HEK293 (cell line): ENCODE measurements at regions not wholly inside any gene's neighbourhood (a gene's known extent, or its start where the extent isn't known, plus 50 kb on each side); places are given as distances from the start of the nearest gene placed in this dataset.
"Not testable (repeated sequence)": the region's sequence is repeated elsewhere in the genome, so short reads cannot be mapped to it uniquely, and the experiment has no call there.

Experiments used
- CTCF ChIA-PET: fragments of 350-600 bp; formaldehyde crosslinking; extraction: SDS; loops from one replicate; lab custom pipeline; 2021; ENCODE audit warnings: antibody characterized with exemption; lab: Yijun Ruan, JAX
- POLR2A ChIA-PET: fragments of 300-600 bp; formaldehyde crosslinking; extraction: SDS; loops from one replicate; lab custom pipeline; 2020; ENCODE audit warnings: antibody characterized with exemption, inconsistent platforms; lab: Yijun Ruan, JAX
- H3K27ac ChIP-seq: fragments of 200-500 bp; sonication (Bioruptor generic); 2 replicates; pipeline ENCODE4 v1.5.1; 2014; ENCODE audit warnings: low read depth, low read length, control low read depth, inconsistent platforms; ENCODE audit errors: extremely low read depth
- H3K36me3 ChIP-seq, 2 experiments: fragments of 200-500 bp in 1 of 2; sonication (Bioruptor generic) in 1 of 2; 1 replicate in 1 of 2; 2 replicates in 1 of 2; pipeline ENCODE4 v1.5.1; 2014 to 2017; ENCODE audit warnings: inconsistent platforms in 2 of 2, low read length in 2 of 2; ENCODE audit not compliant: control insufficient read depth in 2 of 2, insufficient read depth in 1 of 2
- H3K4me1 ChIP-seq: fragments of 200-500 bp; sonication (Bioruptor generic); 2 replicates; pipeline ENCODE4 v1.5.1; 2014; ENCODE audit warnings: mild to moderate bottlenecking, low read length, inconsistent platforms; ENCODE audit not compliant: control insufficient read depth, insufficient read depth
- H3K4me3 ChIP-seq: 2 replicates; pipeline ENCODE4 v1.5.1; 2011; ENCODE audit warnings: low read depth, mild to moderate bottlenecking, control low read depth, low read length, moderate library complexity
- H3K9me3 ChIP-seq: fragments of 200-500 bp; sonication (Bioruptor generic); 2 replicates; pipeline ENCODE4 v1.5.1; 2014; ENCODE audit warnings: low read depth, low read length, inconsistent platforms; ENCODE audit not compliant: control insufficient read depth, insufficient read depth
- MYNN ChIP-seq: fragments of 450-650 bp; formaldehyde crosslinking; IDR thresholded peaks from 2 replicates; pipeline ENCODE4 v1.5.1; 2016; ENCODE audit warnings: missing biosample characterization, missing genetic modification characterization, borderline replicate concordance
- ZEB2 ChIP-seq: fragments of 450-650 bp; formaldehyde crosslinking; IDR thresholded peaks from 2 replicates; pipeline ENCODE4 v1.5.1; 2016; ENCODE audit warnings: missing biosample characterization, missing genetic modification characterization
- ZNF114 ChIP-seq: fragments of 450-650 bp; formaldehyde crosslinking; IDR thresholded peaks from 2 replicates; pipeline ENCODE4 v1.5.0; 2017; ENCODE audit warnings: missing biosample characterization, missing genetic modification characterization
- ZNF223 ChIP-seq: fragments of 450-650 bp; formaldehyde crosslinking; IDR thresholded peaks from 2 replicates; pipeline ENCODE4 v1.5.1; 2016; ENCODE audit warnings: missing biosample characterization, missing genetic modification characterization
- ZNF292 ChIP-seq: fragments of 450-650 bp; formaldehyde crosslinking; IDR thresholded peaks from 2 replicates; pipeline ENCODE4 v1.5.1; 2016; ENCODE audit warnings: low read depth, missing biosample characterization, missing genetic modification characterization, borderline replicate concordance
- ZNF391 ChIP-seq: fragments of 450-650 bp; formaldehyde crosslinking; IDR thresholded peaks from 2 replicates; pipeline ENCODE4 v1.5.1; 2016; ENCODE audit warnings: low read depth, missing biosample characterization, missing genetic modification characterization, borderline replicate concordance
- TF ChIP-seq, protein P1 (sequence below): fragments of 450-650 bp; formaldehyde crosslinking; IDR thresholded peaks from 2 replicates; pipeline ENCODE4 v1.5.1; 2016; ENCODE audit warnings: missing biosample characterization, missing genetic modification characterization, borderline replicate concordance
- TF ChIP-seq, protein P2 (sequence below): fragments of 450-650 bp; formaldehyde crosslinking; IDR thresholded peaks from 2 replicates; pipeline ENCODE4 v1.5.0; 2017; ENCODE audit warnings: missing biosample characterization, missing genetic modification characterization, borderline replicate concordance
- TF ChIP-seq, protein P3 (sequence below): fragments of 450-650 bp; formaldehyde crosslinking; IDR thresholded peaks from 2 replicates; pipeline ENCODE4 v1.5.1; 2017; ENCODE audit warnings: missing biosample characterization, missing genetic modification characterization
- TF ChIP-seq, protein P4 (sequence below): fragments of 450-650 bp; formaldehyde crosslinking; IDR thresholded peaks from 2 replicates; pipeline ENCODE4 v1.5.1; 2016; ENCODE audit warnings: missing biosample characterization, missing genetic modification characterization

DNA sequence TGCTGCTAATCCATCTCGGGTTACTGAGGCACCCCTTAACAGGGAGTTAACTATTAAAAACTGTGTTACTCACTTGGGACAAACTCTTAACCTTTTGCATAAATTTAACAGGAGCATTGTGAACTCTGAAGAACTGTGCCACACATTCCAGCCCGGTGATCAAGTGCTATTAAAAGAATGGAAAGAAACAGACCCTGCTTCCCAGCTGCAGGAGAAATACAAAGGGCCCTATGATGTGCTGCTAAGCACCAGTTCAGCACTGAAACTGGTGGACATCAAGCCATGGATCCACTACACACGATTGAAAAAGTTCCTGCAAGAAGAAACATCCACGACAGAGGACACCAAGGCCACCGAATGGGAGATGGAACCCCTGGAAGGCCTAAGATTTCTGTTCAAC, 114.7 kb upstream of the PLCL2 start (continued):
- TF ChIP-seq, protein P1, sequence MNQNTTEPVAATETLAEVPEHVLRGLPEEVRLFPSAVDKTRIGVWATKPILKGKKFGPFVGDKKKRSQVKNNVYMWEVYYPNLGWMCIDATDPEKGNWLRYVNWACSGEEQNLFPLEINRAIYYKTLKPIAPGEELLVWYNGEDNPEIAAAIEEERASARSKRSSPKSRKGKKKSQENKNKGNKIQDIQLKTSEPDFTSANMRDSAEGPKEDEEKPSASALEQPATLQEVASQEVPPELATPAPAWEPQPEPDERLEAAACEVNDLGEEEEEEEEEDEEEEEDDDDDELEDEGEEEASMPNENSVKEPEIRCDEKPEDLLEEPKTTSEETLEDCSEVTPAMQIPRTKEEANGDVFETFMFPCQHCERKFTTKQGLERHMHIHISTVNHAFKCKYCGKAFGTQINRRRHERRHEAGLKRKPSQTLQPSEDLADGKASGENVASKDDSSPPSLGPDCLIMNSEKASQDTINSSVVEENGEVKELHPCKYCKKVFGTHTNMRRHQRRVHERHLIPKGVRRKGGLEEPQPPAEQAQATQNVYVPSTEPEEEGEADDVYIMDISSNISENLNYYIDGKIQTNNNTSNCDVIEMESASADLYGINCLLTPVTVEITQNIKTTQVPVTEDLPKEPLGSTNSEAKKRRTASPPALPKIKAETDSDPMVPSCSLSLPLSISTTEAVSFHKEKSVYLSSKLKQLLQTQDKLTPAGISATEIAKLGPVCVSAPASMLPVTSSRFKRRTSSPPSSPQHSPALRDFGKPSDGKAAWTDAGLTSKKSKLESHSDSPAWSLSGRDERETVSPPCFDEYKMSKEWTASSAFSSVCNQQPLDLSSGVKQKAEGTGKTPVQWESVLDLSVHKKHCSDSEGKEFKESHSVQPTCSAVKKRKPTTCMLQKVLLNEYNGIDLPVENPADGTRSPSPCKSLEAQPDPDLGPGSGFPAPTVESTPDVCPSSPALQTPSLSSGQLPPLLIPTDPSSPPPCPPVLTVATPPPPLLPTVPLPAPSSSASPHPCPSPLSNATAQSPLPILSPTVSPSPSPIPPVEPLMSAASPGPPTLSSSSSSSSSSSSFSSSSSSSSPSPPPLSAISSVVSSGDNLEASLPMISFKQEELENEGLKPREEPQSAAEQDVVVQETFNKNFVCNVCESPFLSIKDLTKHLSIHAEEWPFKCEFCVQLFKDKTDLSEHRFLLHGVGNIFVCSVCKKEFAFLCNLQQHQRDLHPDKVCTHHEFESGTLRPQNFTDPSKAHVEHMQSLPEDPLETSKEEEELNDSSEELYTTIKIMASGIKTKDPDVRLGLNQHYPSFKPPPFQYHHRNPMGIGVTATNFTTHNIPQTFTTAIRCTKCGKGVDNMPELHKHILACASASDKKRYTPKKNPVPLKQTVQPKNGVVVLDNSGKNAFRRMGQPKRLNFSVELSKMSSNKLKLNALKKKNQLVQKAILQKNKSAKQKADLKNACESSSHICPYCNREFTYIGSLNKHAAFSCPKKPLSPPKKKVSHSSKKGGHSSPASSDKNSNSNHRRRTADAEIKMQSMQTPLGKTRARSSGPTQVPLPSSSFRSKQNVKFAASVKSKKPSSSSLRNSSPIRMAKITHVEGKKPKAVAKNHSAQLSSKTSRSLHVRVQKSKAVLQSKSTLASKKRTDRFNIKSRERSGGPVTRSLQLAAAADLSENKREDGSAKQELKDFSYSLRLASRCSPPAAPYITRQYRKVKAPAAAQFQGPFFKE (tag by site-specific recombination): no peak

DNA sequence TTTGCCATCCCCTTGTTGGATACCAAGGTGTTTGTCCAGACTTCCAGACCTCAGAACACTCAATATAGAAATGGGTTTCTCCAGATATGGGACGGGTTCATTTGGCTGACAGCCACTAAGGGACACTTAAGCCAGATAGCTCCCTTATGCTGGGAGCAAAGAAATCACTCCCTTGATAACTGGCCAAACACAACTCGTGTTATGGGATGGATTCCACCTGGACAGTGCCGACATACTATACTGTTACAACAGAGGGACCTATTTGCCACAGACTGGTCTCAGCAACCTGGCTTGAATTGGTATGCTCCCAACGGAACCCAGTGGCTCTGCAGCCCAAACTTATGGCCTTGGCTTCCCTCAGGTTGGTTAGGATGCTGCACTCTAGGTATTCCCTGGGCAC, 114.0 kb upstream of the PLCL2 start:
- TF ChIP-seq, protein P1 (tag by site-specific recombination): no peak
- TF ChIP-seq ZEB2 (tag by site-specific recombination): no peak
- TF ChIP-seq ZNF292 (tag by site-specific recombination): no peak
- TF ChIP-seq, protein P2, sequence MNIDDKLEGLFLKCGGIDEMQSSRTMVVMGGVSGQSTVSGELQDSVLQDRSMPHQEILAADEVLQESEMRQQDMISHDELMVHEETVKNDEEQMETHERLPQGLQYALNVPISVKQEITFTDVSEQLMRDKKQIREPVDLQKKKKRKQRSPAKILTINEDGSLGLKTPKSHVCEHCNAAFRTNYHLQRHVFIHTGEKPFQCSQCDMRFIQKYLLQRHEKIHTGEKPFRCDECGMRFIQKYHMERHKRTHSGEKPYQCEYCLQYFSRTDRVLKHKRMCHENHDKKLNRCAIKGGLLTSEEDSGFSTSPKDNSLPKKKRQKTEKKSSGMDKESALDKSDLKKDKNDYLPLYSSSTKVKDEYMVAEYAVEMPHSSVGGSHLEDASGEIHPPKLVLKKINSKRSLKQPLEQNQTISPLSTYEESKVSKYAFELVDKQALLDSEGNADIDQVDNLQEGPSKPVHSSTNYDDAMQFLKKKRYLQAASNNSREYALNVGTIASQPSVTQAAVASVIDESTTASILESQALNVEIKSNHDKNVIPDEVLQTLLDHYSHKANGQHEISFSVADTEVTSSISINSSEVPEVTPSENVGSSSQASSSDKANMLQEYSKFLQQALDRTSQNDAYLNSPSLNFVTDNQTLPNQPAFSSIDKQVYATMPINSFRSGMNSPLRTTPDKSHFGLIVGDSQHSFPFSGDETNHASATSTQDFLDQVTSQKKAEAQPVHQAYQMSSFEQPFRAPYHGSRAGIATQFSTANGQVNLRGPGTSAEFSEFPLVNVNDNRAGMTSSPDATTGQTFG: no peak
- no peak for TF ChIP-seq ZNF223
- TF ChIP-seq, protein P3, sequence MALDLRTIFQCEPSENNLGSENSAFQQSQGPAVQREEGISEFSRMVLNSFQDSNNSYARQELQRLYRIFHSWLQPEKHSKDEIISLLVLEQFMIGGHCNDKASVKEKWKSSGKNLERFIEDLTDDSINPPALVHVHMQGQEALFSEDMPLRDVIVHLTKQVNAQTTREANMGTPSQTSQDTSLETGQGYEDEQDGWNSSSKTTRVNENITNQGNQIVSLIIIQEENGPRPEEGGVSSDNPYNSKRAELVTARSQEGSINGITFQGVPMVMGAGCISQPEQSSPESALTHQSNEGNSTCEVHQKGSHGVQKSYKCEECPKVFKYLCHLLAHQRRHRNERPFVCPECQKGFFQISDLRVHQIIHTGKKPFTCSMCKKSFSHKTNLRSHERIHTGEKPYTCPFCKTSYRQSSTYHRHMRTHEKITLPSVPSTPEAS (tag by site-specific recombination): no peak
- TF ChIP-seq, protein P4, sequence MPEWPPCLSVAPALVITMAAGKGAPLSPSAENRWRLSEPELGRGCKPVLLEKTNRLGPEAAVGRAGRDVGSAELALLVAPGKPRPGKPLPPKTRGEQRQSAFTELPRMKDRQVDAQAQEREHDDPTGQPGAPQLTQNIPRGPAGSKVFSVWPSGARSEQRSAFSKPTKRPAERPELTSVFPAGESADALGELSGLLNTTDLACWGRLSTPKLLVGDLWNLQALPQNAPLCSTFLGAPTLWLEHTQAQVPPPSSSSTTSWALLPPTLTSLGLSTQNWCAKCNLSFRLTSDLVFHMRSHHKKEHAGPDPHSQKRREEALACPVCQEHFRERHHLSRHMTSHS (tag by site-specific recombination): no peak
- TF ChIP-seq MYNN: no peak
- TF ChIP-seq ZNF114 (tag by site-specific recombination): no peak
- no peak for TF ChIP-seq ZNF391 (tag by site-specific recombination)
- CTCF ChIA-PET: no interaction called here
- Histone ChIP-seq H3K27ac (no peak overlapping the region), H3K9me3 (no peaks in the 10 kb centered on the region), H3K4me3 (no peak overlapping the region), H3K36me3 (no peaks in the 10 kb centered on the region), H3K4me1 (no peaks in the 10 kb centered on the region)
- POLR2A ChIA-PET: no interaction called here

DNA sequence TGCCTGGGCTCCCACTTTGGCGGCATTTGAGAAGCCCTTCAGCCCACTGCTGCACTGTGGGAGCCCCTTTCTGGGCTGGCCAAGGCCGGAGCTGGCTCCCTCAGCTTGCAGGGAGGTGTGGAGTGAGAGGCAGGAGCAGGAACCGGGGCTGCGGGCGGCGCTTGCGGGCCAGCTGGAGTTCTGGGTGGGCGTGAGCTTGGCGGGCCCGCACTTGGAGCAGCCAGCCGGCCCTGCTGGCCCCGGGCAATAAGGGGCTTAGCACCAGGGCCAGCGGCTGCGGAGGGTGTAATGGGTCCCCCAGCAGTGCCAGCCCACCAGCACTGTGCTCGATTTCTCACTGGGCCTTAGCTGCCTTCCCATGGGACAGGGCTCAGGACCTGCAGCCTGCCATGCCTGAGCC, 111.2 kb upstream of the PLCL2 start:
- H3K27ac ChIP-seq, H3K9me3 ChIP-seq, CTCF ChIA-PET, H3K4me1 ChIP-seq, POLR2A ChIA-PET, H3K36me3 ChIP-seq, H3K4me3 ChIP-seq: not testable (repeated sequence)

DNA sequence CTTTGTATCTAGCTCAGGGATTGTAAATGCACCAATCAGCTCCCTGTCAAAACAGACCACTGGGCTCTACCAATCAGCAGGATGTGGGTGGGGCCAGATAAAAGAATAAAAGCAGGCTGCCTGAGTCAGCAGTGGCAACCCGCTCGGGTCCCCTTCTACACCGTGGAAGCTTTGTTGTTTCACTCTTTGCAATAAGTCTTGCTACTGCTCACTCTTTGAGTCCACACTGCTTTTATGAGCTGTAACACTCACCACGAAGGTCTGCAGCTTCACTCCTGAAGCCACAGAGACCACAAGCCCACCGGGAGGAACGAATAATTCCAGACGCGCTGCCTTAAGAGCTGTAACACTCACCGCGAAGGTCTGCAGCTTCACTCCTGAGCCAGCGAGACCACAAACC, 110.2 kb upstream of the PLCL2 start:
- CTCF ChIA-PET: interaction anchor here (0.6 kb wide), 1 partner anchor 829 kb away, joined by 3 read pairs; no protein-coding TSS in a partner anchor
- H3K9me3 ChIP-seq, H3K4me1 ChIP-seq, H3K36me3 ChIP-seq, POLR2A ChIA-PET, H3K4me3 ChIP-seq, H3K27ac ChIP-seq: not testable (repeated sequence)
